UCSD-AML1 (cell line): ENCODE measurements at regions not wholly inside any gene's neighbourhood (a gene's known extent, or its start where the extent isn't known, plus 50 kb on each side); places are given as distances from the start of the nearest gene placed in this dataset.

Source experiments
- DNase-seq: peaks from one replicate; lab custom pipeline; 2025; ENCODE audit not compliant: unreplicated experiment; lab: John Stamatoyannopoulos, UW

- no peak for DNase-seq
Observed at GRCh38 chr7:25828468-25828867, 323.5 kb upstream of the NFE2L3 start.

DNA sequence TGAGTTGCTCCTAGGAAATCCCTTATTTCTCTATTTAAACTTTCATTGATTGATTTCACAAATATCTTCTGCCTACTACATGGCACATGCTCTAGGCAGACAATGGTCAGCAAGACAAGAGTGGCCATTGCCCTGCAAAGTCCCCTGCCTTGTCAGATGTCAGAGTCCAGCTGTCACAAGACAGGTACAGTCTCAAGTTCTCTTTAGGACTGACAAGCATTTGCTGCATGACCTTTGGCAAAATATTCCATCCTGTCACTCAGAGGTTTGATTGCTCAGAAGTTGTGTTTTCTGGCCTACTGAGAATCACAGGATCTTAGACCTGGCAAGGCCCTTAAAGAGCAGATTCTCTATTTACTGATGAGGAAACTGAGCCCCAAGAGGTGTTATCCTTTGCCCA is 322.3 kb upstream of the NFE2L3 start:
- DNase-seq, result no peak

GRCh38 chr7:25830215-25830614 is 321.8 kb upstream of the NFE2L3 start:
- no peak for DNase-seq

DNA sequence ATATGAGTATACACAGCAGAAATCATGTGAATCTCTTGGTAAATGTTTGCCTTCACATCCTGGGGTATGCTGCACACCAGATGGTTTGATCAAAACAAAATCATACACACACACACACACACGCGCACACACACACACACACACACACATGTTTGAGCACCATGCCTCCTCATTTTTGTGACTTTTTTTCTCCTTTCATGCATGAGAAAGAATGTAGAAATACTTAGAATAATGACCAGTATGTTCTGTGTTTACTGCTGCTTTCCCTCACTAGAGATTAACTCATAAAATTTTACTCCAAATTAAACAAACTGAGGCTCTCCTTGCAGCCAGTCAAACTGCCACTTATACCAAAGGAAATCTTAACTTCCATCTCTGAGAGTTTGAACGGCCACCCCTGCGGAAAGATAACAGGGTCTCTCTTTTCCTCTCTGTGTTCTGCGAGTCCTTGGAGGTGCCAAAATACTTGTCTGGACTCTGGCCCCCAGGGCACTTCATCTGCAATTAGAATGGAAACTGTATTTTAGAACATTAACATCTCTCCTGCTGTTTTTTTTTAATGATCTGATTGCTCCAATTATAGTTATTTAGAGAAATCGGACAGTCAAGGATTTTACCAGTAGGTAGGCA is 320.8 kb upstream of the NFE2L3 start:
- DNase-seq, result no peak

DNA sequence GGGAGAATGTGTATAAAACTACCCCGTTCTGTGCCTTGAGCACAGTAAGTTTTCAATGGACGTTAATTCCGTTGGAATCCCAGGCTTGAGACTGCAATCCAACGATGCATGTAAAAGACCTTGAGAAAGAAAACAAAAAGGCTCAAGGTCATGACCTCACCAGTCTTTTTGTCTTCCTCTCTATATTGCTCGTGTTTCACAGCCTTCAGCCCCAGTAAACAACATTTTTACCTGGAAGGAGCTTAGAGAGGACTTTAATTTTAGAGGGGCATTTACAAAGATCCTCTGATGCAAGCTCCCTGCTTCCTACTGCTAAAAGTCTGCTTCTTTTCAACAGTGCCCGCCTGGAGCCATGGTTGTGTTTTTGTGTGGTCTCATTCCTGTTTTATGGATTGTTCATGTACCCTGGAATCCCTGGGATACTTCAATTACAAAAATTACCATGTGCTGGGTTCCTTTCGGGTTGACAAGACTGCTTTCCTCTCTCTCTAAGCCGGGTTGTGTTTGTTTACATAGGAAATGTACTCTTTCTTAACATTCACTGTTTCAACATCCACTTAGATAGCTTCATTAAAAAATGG is 320.1 kb upstream of the NFE2L3 start:
- DNase-seq, result no peak

DNA sequence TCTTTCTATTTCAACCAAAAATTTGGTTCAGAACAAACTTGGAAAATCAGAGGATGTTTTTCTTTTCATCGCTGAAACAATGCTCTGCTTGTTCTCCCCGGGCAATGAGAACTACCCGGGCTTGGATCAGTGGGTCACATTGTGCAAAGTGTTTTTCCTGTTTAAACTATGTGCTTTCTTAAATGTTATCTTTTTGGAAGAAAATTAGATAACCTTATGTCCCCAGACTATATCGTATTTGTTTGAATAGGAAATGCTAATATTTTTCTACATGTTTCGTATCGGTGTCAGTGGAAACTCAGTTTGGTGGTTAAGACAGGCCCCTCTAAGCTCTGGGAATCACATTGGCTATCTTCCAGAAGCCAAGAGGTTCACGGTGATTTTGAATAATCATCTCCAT is 319.5 kb upstream of the NFE2L3 start:
- no peak for DNase-seq

- DNase-seq, result no peak
Observed at GRCh38 chr7:25832929-25833328, 319.1 kb upstream of the NFE2L3 start.

DNA sequence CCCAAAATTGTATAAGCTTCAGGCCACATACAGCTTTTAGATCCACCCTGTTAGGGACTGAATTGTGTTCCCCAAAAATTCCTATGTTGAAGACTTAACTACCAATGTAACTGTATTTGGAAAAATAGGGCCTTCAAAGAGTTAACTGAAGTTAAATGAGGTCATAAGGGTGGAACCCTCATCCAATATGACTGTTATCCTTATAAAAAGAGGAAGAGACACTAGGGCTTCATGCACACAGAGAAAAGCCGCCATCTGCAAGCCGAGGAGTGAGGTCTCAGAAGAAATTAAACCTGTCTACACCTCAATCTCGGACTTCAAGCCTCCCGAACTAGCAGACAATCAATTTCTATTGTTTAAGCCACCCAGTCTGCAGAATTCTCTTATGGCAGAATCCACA is 317.9 kb upstream of the NFE2L3 start:
- no peak for DNase-seq

- DNase-seq, result no peak
Observed at GRCh38 chr7:25835197-25835596, 316.8 kb upstream of the NFE2L3 start.

DNA sequence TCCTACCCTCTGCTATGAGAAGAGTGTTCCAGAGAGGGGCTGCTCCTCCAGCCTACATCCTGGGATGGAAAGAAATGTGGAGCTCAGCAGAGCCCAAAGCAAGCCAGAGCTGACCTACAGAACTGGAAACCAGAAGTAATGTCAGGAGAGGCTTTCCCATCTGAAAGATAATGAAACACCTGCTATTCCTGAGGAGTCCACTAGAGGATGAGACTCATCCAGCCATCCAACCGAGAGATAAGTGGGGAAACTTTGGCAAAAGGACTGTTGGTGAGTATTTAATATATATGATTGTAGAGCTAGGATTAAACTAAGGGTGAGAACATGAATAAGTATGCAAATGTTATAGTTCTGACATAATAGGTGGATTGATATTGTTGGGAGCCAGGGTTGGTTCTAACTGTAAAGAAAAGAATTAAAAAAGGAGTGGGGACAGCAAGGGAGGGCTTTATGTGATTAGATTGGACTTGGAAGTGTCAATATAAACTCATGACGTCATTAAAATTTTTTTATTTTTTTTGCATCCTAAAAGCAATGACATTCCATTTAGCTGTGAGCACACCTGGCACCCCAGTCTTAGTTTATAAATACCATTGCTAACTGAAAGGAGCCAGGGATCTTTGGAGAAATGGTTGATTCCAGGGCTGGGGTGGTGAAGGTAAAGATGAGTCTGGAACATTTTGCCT is 312.8 kb upstream of the NFE2L3 start:
- DNase-seq, result no peak

DNA sequence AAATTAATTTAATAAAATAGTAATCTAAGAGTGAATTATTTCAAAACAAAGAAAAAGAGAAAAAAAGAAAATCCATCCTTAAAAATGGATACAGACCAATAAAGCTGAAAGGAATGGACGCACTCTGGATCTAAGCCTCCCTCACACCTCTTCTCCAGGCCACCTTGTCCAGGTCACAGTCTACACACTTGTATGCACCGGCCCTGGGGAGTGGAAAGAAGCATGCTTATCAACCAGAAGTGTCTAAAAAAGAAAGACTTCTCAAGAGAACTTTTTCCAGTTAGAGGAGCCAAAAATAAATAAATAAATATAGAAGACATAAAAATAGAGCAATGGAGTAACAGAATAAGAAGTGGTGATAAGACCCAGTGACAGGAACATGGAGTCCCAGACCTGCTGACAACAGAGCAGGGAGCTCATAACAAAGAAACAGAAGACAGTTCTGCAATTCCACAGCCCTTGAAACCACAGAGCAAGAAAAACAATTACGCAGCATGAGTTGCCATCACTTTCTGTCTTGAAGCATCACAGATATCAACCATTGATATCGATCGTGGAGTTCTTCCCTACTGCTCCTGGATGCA is 311.7 kb upstream of the NFE2L3 start:
- no peak for DNase-seq

DNA sequence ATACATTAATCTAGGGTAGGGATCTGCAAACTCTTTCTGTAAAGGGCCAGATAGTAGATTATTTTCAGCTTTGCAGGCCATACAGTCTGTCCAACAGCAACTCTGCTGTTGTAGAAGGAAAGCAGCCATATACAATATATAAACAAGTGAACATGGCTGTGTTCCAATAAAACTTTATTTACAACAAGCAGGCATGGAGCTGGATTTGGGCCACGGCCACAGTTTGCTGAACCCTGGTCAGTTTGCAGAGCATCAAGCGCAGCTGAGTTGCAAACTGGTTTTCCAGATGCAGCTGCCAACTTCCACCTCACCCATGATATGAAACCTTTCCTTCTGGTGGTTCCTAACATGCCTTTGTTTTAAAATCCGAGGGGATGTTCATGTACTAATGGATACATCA is 310.4 kb upstream of the NFE2L3 start:
- DNase-seq, result no peak

DNA sequence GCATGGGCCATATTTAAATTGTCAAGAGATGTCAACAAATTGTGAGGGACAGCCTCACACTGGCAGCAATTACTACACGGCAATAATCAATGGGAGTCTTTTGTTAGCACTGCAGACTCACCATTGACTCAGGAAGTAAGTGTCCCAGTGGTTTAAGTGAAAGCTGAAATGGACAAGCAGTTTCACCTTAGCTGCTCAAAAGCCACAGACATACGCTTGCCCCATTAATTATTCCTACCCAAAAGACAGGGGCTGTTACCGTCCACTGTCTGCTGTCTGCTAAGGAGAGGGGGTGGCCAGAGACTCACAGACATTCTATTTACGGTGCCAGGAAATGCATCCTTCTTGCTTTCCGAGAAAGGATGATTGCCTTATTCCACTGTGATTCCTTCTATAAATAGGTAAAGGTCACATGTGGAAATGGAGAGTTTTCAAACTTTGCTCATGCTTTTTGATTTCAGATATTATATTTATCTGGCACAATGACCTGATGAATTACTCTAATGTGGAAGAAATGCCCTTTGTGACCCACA is 309.7 kb upstream of the NFE2L3 start:
- no peak for DNase-seq

DNA sequence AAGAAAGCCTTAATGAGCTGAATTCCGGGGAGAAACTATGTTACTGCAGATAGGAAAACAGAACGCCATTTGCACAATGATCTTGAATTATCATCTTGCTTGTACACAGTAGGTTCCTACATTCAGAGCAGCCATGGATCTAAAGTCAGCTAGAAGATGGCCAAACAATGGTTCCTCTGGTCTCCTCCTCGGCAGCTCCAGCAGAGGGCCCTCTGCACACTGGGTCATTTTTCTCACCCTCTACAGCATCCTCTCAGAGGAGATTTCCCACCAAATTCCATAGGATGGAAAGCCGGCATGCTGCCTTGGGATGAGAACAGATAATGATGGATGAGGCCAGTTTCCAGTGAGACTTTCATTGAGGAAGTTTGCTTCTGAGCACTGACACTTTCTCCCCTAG is 308.5 kb upstream of the NFE2L3 start:
- DNase-seq, result no peak

DNA sequence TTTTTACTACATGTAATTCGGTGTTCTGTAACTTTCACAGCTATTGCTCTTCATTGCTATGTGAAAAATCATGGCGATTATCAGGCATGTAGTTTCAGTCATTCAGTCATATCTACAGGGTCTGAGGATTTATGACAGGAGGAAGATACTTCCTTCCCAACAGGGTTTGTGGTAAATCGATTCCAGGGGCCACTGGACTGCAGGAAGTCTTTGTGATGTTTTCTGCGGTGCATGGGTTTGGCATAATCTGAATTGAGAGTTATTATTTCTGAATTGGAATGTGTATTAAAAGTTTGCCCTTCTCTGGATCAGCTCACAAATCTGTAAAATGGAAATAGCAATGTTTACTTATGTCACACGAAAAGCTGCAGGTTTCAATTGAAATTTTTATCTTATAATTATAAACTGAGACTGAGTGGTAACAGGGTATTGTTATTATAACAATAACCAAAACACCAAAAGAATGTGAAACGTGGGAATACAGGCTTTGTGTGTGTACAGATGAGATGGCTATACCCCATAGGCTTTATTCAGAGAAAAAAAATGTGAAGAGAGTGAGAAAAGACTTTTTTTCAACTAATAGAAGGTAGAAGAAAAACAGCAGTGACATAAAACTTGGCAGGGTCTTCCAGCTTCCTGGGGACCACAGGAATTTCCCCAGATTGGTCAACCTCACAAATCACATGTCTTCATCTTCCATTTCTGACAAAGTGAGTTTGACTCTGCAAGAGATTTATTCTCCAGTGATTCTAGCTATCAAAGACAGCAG is 307.7 kb upstream of the NFE2L3 start:
- DNase-seq, result no peak

DNA sequence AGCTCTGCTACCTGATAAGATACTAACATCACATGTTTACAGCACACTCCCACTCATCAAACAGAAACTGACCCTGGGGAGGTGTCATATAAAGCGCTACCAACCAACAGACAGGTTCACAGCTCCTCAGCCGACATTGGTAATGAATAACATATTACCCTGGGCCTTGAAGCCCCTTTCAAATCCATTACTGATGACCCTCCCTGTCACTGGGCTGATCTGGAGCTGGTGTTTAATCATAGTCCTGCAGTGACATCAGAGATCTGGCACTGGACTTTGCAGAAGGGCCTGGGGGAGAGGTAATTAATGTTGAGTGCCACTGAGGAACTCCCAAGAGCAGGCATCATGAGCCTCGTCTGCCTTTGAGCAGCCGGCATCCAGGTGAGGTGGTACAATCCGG is 306.5 kb upstream of the NFE2L3 start:
- DNase-seq, result no peak

DNA sequence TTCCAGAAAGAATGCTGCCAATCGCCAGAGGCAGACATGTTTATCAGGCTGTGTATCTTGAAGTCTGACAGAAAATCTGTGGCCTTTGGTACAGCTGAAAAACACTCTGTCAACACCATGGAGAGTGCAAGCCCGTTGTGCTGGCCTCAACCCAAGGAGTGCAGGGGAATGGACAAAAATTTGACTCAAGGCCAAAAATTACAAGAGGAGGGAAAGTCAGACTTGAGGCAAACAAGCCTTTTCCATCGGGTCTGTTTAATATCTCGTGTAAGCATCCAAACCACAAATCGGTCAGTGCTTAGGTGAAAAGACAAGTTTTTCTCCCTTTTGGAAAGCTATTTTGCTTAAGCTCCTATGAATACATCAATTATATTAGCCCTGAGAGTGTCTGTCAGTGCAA is 305.3 kb upstream of the NFE2L3 start:
- DNase-seq, result no peak

DNA sequence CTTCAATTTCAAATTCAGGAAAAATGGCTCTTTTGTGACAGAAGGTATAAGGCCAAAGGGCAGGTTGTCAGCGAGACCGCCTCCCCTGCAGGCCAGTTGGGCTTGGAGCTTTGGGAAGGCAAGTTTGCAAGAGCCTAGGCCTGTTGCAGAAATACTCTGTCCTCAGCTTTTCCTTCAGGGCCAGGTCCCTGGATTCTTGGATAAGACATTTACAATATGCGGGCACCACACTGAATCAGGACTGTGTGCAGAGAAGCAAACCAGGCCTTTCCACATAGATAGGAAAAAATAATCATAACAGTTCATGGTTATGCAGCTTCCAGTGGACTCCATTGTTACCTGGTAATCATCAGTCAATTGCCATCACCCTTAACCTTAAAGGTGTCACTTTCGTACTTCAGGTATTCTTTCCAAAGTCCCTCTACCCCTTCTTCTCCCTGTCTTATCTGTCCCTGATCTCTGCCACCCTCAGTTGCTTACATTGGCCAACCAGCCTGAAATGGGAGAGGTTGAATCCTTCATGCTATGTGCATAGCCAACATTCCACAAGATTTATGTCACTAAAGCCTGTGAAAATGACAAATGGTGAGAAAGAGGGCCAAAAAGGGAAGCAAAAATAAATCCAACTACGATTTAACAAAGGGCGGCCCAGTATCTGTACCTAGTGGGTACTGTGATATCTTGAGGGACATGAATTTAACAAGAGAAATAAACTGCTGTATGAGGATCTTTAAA is 304.5 kb upstream of the NFE2L3 start:
- no peak for DNase-seq

DNA sequence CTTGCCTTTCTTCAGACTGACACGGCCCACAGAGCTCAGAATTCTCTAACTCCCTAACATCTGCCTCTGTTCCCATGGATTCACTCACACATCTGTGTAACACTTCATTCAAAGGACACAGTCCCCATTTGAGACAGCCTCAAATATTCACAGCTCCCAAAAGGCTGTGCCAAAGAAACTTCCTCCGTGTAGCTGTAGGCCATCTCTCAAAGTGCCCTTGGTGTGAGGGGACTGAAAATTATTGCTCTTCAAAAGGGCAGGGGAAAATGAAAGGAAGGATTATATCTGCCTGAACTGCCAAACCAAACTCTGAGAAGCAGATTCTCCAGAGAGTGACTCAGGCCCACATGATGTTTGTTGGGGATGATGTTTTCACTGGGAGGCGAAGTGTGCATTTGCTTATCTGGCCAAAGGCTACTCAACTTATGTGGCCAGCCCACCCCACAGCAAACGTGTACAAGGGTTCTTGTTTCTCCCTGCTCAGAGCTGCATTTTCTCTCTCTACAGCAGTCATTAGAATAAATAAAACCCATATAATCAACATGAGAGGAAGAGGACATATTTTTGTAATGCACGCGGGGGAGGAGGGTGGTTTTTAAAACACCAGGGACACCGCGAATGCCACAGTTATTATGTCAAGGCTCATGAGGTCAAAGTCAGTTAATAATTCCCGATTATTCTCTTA is 302.4 kb upstream of the NFE2L3 start:
- no peak for DNase-seq

DNA sequence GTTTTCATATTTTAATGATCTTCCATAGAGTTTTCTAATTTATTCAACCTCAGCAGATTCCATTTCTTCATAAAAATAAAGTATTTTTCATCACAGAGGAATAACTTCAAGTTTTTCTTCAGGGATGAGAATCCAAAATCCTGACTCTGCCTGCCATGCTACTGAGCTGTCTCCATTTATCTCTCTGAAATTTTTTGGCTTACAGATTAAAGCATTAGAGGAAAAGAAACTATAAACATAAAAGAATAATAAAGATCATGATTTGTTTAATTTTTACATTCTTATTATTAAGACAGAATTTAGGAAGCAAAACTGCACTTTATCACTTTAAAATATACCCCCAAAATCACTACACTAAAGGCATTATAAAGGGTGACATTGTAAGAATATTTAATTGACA is 301.8 kb upstream of the NFE2L3 start:
- DNase-seq, result no peak
